ENCODE measurements at regions not wholly inside any gene's neighbourhood (a gene's known extent, or its start where the extent isn't known, plus 50 kb on each side); places are given as distances from the start of the nearest gene placed in this dataset.

DNA sequence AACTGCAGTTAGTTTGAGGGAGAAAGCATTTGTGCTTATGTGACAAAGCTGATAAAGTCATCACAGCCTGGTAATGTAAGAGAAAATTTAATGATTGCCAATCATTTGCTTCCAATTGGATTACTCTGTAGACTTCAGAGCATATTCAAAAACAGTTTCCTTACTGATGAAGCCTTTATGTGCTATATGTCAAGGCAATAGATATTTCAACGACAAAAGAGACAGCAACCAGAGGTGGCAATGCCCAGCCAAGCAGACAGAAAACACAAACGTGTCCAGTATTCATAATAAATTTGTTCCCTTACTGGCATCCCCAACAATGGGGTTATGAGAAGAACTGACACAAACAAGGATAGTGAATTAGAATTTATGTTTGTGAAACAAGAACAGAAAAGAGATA is 1840.3 kb upstream of the PCDH7 start:
- no peak overlapping the region for H3K4me3 ChIP-seq (ENCODE audit: low read depth, low read length)
- no peak for DNase-seq (ENCODE audit: low read depth)
- TF ChIP-seq, protein P1, sequence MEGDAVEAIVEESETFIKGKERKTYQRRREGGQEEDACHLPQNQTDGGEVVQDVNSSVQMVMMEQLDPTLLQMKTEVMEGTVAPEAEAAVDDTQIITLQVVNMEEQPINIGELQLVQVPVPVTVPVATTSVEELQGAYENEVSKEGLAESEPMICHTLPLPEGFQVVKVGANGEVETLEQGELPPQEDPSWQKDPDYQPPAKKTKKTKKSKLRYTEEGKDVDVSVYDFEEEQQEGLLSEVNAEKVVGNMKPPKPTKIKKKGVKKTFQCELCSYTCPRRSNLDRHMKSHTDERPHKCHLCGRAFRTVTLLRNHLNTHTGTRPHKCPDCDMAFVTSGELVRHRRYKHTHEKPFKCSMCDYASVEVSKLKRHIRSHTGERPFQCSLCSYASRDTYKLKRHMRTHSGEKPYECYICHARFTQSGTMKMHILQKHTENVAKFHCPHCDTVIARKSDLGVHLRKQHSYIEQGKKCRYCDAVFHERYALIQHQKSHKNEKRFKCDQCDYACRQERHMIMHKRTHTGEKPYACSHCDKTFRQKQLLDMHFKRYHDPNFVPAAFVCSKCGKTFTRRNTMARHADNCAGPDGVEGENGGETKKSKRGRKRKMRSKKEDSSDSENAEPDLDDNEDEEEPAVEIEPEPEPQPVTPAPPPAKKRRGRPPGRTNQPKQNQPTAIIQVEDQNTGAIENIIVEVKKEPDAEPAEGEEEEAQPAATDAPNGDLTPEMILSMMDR (IDR thresholded peaks at IDR 0.05; ENCODE audit: insufficient read depth, low read depth, low read length), result no peak

DNA sequence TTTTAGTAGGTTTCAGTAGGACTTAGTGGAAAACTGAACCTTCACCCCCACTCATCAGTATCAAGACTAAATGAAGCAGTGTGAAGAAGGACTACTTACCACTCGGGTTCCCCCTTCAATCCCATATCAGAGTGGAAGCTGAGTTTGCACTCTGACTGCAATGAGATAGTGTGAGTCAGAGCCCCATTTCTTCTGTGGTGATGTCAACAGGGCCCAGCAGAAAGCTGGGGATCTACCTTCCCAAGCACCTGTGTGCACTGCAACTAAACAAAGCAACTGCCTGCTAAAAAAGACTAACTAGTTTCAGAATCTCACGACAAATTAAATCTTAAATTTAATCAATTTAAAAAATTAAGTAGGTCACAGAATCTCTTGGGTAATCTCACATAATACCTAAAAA is 1837.0 kb upstream of the PCDH7 start:
- DNase-seq (ENCODE audit: low read depth), result no peak
- no peak overlapping the region for H3K4me3 ChIP-seq (ENCODE audit: low read depth, low read length)
- TF ChIP-seq, protein P1 (IDR thresholded peaks at IDR 0.05; ENCODE audit: insufficient read depth, low read depth, low read length), result no peak

DNA sequence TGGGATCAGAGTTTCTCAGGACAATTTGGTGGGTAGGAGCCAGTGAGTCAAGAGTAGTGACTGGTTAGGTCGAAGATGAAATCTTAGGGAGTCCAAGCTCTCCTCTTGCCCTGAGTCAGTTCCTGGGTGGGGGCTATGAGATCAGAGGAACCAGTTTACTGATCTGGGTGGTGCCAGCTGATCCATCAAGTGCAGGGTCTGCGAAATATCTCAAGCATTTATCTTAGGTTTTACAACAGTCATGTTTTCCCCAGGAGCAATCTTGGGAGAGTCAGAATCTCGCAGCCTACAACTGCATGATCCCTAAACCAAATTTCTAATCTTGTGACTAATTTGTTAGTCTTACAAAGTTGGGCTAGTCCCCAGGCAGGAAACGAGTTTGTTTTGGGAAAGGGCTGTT is 1833.2 kb upstream of the PCDH7 start:
- TF ChIP-seq, protein P1 (IDR thresholded peaks at IDR 0.05; ENCODE audit: insufficient read depth, low read depth, low read length), result no peak
- no peak overlapping the region for H3K4me3 ChIP-seq (ENCODE audit: low read depth, low read length)
- DNase-seq (ENCODE audit: low read depth), result peak; percentile 20

GRCh38 chr4:28890949-28891775 is 1829.0 kb upstream of the PCDH7 start:
- TF ChIP-seq, protein P1 (IDR thresholded peaks at IDR 0.05; ENCODE audit: insufficient read depth, low read depth, low read length), result no peak
- no peak overlapping the region for H3K4me3 ChIP-seq (ENCODE audit: low read depth, low read length)
- no peak for DNase-seq (ENCODE audit: low read depth)

GRCh38 chr4:28913466-28913865 is 1806.7 kb upstream of the PCDH7 start:
- DNase-seq (ENCODE audit: low read depth), result no peak
- TF ChIP-seq, protein P1 (IDR thresholded peaks at IDR 0.05; ENCODE audit: insufficient read depth, low read depth, low read length), result no peak
- H3K4me3 ChIP-seq (ENCODE audit: low read depth, low read length), result no peak overlapping the region

GRCh38 chr4:28916585-28916984 is 1803.6 kb upstream of the PCDH7 start:
- H3K4me3 ChIP-seq (ENCODE audit: low read depth, low read length), result no peak overlapping the region
- DNase-seq (ENCODE audit: low read depth), result no peak
- TF ChIP-seq, protein P1 (IDR thresholded peaks at IDR 0.05; ENCODE audit: insufficient read depth, low read depth, low read length), result no peak

DNA sequence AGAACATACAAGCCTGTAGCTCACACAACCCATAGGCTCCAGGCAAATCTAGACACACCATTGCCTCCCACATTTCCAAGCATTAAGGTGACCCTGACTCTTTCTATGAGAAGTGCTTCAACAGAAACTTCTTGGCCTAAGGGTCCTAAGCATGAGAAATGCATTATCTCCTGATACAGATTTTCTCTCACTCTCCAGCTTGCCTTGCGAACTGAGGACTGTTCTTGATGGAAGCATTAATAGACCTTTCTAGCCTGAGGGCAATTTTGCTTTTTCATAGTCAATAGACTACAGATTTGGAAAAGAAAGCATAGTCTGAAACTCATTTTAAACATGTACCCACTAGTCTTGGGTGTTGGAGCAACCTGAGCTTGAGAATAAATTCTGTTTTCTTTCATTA is 1801.3 kb upstream of the PCDH7 start:
- DNase-seq (ENCODE audit: low read depth), result no peak
- TF ChIP-seq, protein P1 (IDR thresholded peaks at IDR 0.05; ENCODE audit: insufficient read depth, low read depth, low read length), result no peak
- no peak overlapping the region for H3K4me3 ChIP-seq (ENCODE audit: low read depth, low read length)
